ENCODE measurements at regions not wholly inside any gene's neighbourhood (a gene's known extent, or its start where the extent isn't known, plus 50 kb on each side); places are given as distances from the start of the nearest gene placed in this dataset.

DNA sequence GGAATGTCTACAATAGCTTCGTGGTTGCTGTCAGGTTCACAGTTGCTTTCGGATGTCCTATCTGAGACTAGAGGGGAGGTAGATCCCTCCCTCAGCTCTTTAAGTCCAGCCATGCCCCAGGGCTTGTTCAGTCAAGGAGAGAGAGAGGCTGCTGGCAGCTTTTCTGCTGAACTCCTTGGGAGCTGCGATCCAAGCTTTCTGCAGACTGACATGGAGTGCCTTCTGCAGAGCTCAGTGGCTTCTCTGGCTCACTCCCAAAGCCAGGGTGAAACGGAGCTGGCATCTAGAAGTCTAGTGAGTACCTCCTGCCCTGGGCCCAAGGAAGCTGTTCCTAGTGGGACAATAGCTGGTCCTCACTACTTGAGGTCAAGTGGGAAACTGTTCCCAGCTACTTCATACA is 62.5 kb downstream of the TMEM17 start:
- no peak overlapping the region for H3K23ac ChIP-seq (ENCODE audit: low read depth, low read length)
- dilution Hi-C loops (cut with HindIII; ENCODE audit: low sequenced_read_pairs, unreplicated experiment) = no loop called here
- in situ Hi-C loops (cut with MboI; ENCODE audit: low sequenced_read_pairs) = no loop called here

More for the DNA sequence above, 62.5 kb downstream of the TMEM17 start:
- no peak overlapping the region for H4K91ac ChIP-seq (ENCODE audit: insufficient read depth, low read depth, low read length)
- H2AK5ac ChIP-seq (ENCODE audit: low read depth, low read length) = no peak overlapping the region
- no peaks in the 10 kb centered on the region for H4K20me1 ChIP-seq (ENCODE audit: insufficient read depth, low read length)
- no peaks in the 10 kb centered on the region for H3K9me3 ChIP-seq (ENCODE audit: control insufficient read depth, insufficient read depth, low read length)
- WGBS, 2 experiments (ENCODE audit: extremely low coverage in 2 of 2, insufficient read length in 1 of 2) = 88% methylated on average over 1 of the region's 4 CpGs; no CpG with 5 or more reads in 1 of the 2 experiments
- H2BK20ac ChIP-seq (ENCODE audit: low read depth, low read length) = no peak overlapping the region
- no peaks in the 10 kb centered on the region for H3K4me1 ChIP-seq (ENCODE audit: control insufficient read depth, insufficient read depth, low read length)
- no peak overlapping the region for H2BK15ac ChIP-seq (ENCODE audit: low read depth, low read length)
- no peak overlapping the region for H3K4me3 ChIP-seq (ENCODE audit: insufficient read depth, low read depth, low read length)
- H3K18ac ChIP-seq (ENCODE audit: low read depth, low read length) = no peak overlapping the region
- POLR2A ChIA-PET (ENCODE audit: unreplicated experiment) = no interaction called here
- BruUV-seq (replicated peaks) = no TSS peak
- intact Hi-C loops (cut with micrococcal nuclease) = no loop called here
- H3K4me2 ChIP-seq (ENCODE audit: low read depth, low read length) = no peak overlapping the region
- no peaks in the 10 kb centered on the region for H3K79me1 ChIP-seq (ENCODE audit: low read depth in 1 of 2, low read length in 2 of 2)
- no peaks in the 10 kb centered on the region for H3K9me1 ChIP-seq (ENCODE audit: insufficient read depth, low read length)
- no peak overlapping the region for H3K9ac ChIP-seq (ENCODE audit: low read depth, low read length)
- H3K56ac ChIP-seq (ENCODE audit: extremely low read depth, insufficient read depth, low read length) = no peak overlapping the region
- no peak overlapping the region for H2AK9ac ChIP-seq (replicated peaks; ENCODE audit: low read depth, low read length, poor library complexity)
- no peak overlapping the region for H2BK5ac ChIP-seq (ENCODE audit: low read depth, low read length, poor library complexity, severe bottlenecking)
- no peak overlapping the region for H2AFZ ChIP-seq (replicated peaks; ENCODE audit: low read length, poor library complexity)
- peaks cover 37% of the 10 kb centered on the region for H3K27me3 ChIP-seq (ENCODE audit: control insufficient read depth, insufficient read depth, low read length)
- H4K5ac ChIP-seq (ENCODE audit: low read depth, low read length) = no peak overlapping the region
- H2BK120ac ChIP-seq (ENCODE audit: low read depth, low read length) = no peak overlapping the region
- H3K27ac ChIP-seq (ENCODE audit: insufficient read depth, low read length) = no peak overlapping the region
- no peak overlapping the region for H3K14ac ChIP-seq (replicated peaks; ENCODE audit: low read depth, low read length)
- DNase-seq (no peak), ATAC-seq (ENCODE audit: low read depth) (no peak)
- H3K36me3 ChIP-seq (ENCODE audit: control insufficient read depth, insufficient read depth, low read length) = no peaks in the 10 kb centered on the region
- no peak overlapping the region for H4K8ac ChIP-seq (ENCODE audit: low read depth in 2 of 2, low read length in 2 of 2)
- CTCF ChIA-PET = interaction anchor here (0.6 to 0.8 kb wide), 2 partner anchors 13 to 553 kb away, joined by 3 to 6 read pairs; no protein-coding TSS in a partner anchor
- no peak overlapping the region for H3K4ac ChIP-seq (ENCODE audit: low read depth, low read length)
- TF ChIP-seq MAFK (IDR thresholded peaks at IDR 0.05; ENCODE audit: low read depth, low read length) (no peak), RFX5 (IDR thresholded peaks at IDR 0.05; ENCODE audit: low read depth, low read length) (no peak), CTCF (conservative IDR thresholded peaks at IDR 0.05; ENCODE audit: low read depth, low read length) (no peak), BHLHE40 (IDR thresholded peaks at IDR 0.05; ENCODE audit: low read depth, low read length) (no peak), NFE2L2 (IDR thresholded peaks at IDR 0.05; ENCODE audit: low read depth, low read length) (no peak), RAD21 (IDR thresholded peaks at IDR 0.05; ENCODE audit: low read length) (no peak), USF2 (IDR thresholded peaks at IDR 0.05; ENCODE audit: low read depth, low read length) (no peak), RCOR1 (IDR thresholded peaks at IDR 0.05; ENCODE audit: insufficient replicate concordance, low read length) (no peak), POLR2A (IDR thresholded peaks at IDR 0.05; ENCODE audit: low read depth, low read length) (no peak), MXI1 (IDR thresholded peaks at IDR 0.05; ENCODE audit: borderline replicate concordance, low read depth, low read length) (no peak), CEBPB (IDR thresholded peaks at IDR 0.05; ENCODE audit: low read depth, low read length) (no peak), SMC3 (IDR thresholded peaks at IDR 0.05; ENCODE audit: low read depth, low read length) (no peak), MAZ (IDR thresholded peaks at IDR 0.05; ENCODE audit: borderline replicate concordance, low read depth, low read length) (no peak), CHD1 (IDR thresholded peaks at IDR 0.05; ENCODE audit: low read depth, low read length) (no peak), FOS (IDR thresholded peaks at IDR 0.05; ENCODE audit: low read depth, low read length) (no peak)
- TF ChIP-seq, protein P1, sequence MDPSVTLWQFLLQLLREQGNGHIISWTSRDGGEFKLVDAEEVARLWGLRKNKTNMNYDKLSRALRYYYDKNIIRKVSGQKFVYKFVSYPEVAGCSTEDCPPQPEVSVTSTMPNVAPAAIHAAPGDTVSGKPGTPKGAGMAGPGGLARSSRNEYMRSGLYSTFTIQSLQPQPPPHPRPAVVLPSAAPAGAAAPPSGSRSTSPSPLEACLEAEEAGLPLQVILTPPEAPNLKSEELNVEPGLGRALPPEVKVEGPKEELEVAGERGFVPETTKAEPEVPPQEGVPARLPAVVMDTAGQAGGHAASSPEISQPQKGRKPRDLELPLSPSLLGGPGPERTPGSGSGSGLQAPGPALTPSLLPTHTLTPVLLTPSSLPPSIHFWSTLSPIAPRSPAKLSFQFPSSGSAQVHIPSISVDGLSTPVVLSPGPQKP (IDR thresholded peaks at IDR 0.05; ENCODE audit: borderline replicate concordance, low read depth, low read length) = no peak

Measured in IMR-90 (cell line).